BJ (cell line): ENCODE measurements at regions not wholly inside any gene's neighbourhood (a gene's known extent, or its start where the extent isn't known, plus 50 kb on each side); places are given as distances from the start of the nearest gene placed in this dataset.

Experiments used
- CTCF ChIA-PET: fragments of 350-600 bp; formaldehyde crosslinking; extraction: SDS; loops from one replicate; lab custom pipeline; 2021; ENCODE audit warnings: antibody characterized with exemption, inconsistent platforms; lab: Yijun Ruan, JAX
- POLR2A ChIA-PET: fragments of 300-600 bp; sonication (Branson Sonifier 250); formaldehyde crosslinking; extraction: SDS; loops from one replicate; lab custom pipeline; 2021; ENCODE audit warnings: antibody characterized with exemption; lab: Charles Lee
- DNase-seq: peaks from one replicate; pipeline ENCODE4 v3.0.0-alpha.2; 2011; ENCODE audit warnings: low read depth
- H3K27me3 ChIP-seq: 2 replicates; pipeline ENCODE4 v1.6.0; 2011; ENCODE audit warnings: low read length; ENCODE audit not compliant: control insufficient read depth, insufficient read depth
- H3K36me3 ChIP-seq: 2 replicates; pipeline ENCODE4 v1.5.1; 2011; ENCODE audit warnings: low read length; ENCODE audit not compliant: control insufficient read depth, insufficient read depth
- H3K4me3 ChIP-seq: 2 replicates; pipeline ENCODE4 v1.5.1; 2011; ENCODE audit warnings: low read depth, mild to moderate bottlenecking, control low read depth, low read length
- CTCF ChIP-seq: IDR thresholded peaks from 2 replicates; pipeline ENCODE4 v1.5.1; 2011; ENCODE audit warnings: low read depth, mild to moderate bottlenecking, control low read depth, inconsistent platforms, low read length, moderate library complexity; ENCODE audit not compliant: insufficient read depth

- no peak for DNase-seq
- CTCF ChIA-PET: no interaction called here
- POLR2A ChIA-PET: no interaction called here
- no peak for TF ChIP-seq CTCF
- H3K4me3 ChIP-seq: no peak overlapping the region
- peaks cover 2% of the 10 kb centered on the region; the same call in 1 of the 2 replicates for H3K27me3 ChIP-seq
- no peaks in the 10 kb centered on the region for H3K36me3 ChIP-seq
Measured at GRCh38 chr15:70306081-70306480, 208.4 kb upstream of the TLE3 start.

- POLR2A ChIA-PET: no interaction called here
- no peak for DNase-seq
- Histone ChIP-seq H3K27me3 (peaks cover 2% of the 10 kb centered on the region; the same call in 1 of the 2 replicates), H3K36me3 (no peaks in the 10 kb centered on the region), H3K4me3 (no peak overlapping the region)
- CTCF ChIA-PET: interaction anchor here (0.8 kb wide), 1 partner anchor 17 kb away, joined by 3 read pairs; no protein-coding TSS in a partner anchor
- no peak for TF ChIP-seq CTCF
Measured at GRCh38 chr15:70303981-70304380, 206.3 kb upstream of the TLE3 start.

GRCh38 chr15:70302360-70302759 lies 204.6 kb upstream of the TLE3 start:
- no peak for DNase-seq
- Histone ChIP-seq H3K36me3 (no peaks in the 10 kb centered on the region), H3K4me3 (no peak overlapping the region), H3K27me3 (0 out of 2 replicates have a peak, but pooled peaks cover 1% of the 10 kb centered on the region)
- POLR2A ChIA-PET: no interaction called here
- no peak for TF ChIP-seq CTCF
- CTCF ChIA-PET: no interaction called here

GRCh38 chr15:70301396-70301795 lies 203.7 kb upstream of the TLE3 start:
- no peak for DNase-seq
- no peak overlapping the region for H3K4me3 ChIP-seq
- H3K27me3 ChIP-seq: 0 out of 2 replicates have a peak, but pooled peaks cover 1% of the 10 kb centered on the region
- POLR2A ChIA-PET: no interaction called here
- no peak for TF ChIP-seq CTCF
- CTCF ChIA-PET: interaction anchor here (0.7 kb wide), 1 partner anchor 14 kb away, joined by 3 read pairs; no protein-coding TSS in a partner anchor
- no peaks in the 10 kb centered on the region for H3K36me3 ChIP-seq

GRCh38 chr15:70299931-70300869 lies 202.5 kb upstream of the TLE3 start:
- Histone ChIP-seq H3K27me3 (0 out of 2 replicates have a peak, but pooled peaks cover 1% of the 10 kb centered on the region), H3K4me3 (no peak overlapping the region), H3K36me3 (no peaks in the 10 kb centered on the region)
- no peak for TF ChIP-seq CTCF
- no peak for DNase-seq
- CTCF ChIA-PET: interaction anchor here (0.6 to 0.7 kb wide), 2 partner anchors 9 to 824 kb away, joined by 3 read pairs; no protein-coding TSS in a partner anchor
- POLR2A ChIA-PET: no interaction called here
